Upper lobe of left lung (tissue), 6 donors: ENCODE measurements at regions not wholly inside any gene's neighbourhood (a gene's known extent, or its start where the extent isn't known, plus 50 kb on each side); places are given as distances from the start of the nearest gene placed in this dataset.

Source experiments
- ATAC-seq, 2 donors: fragments of 200-7000 bp; cut with Tn5 transposase; one replicate each; pipeline ENCODE4 v1.9.1; 2022; ENCODE audit warnings: mild to moderate bottlenecking in 2 of 2, moderate library complexity in 2 of 2; ENCODE audit not compliant: low FRiP score in 2 of 2
- DNase-seq, 2 donors: peaks; one replicate each; pipeline ENCODE4 v3.0.0-alpha.2; 2019 to 2020
- H3K27ac ChIP-seq, 4 donors: fragments of 200-600 bp; sonication (generic); one replicate each; pipeline ENCODE4 v1.5.1; 2016 to 2019
- H3K27me3 ChIP-seq, 4 donors: fragments of 200-600 bp; sonication (generic); one replicate each; pipeline ENCODE4 v1.5.1; 2017 to 2019
- H3K36me3 ChIP-seq, 4 donors: fragments of 200-600 bp; sonication (generic); one replicate each; pipeline ENCODE4 v1.5.1; 2016 to 2019
- H3K4me1 ChIP-seq, 4 donors: fragments of 200-600 bp; sonication (generic); one replicate each; pipeline ENCODE4 v1.5.1; 2018 to 2019
- H3K4me3 ChIP-seq, 4 donors: fragments of 200-600 bp; sonication (generic); one replicate each; pipeline ENCODE4 v1.5.1; 2017 to 2019; ENCODE audit warnings: mild to moderate bottlenecking in 2 of 4, moderate library complexity in 1 of 4
- H3K9me3 ChIP-seq, 4 donors: fragments of 200-600 bp; sonication (generic); one replicate each; pipeline ENCODE4 v1.5.1; 2018 to 2019
- CTCF ChIP-seq, 6 experiments: fragments of 450-650 bp in 4 of 6; fragments of 200-600 bp in 2 of 6; sonication (generic) in 2 of 6; IDR thresholded peaks; one replicate each; pipeline ENCODE4 v1.5.1; 2016 to 2019; ENCODE audit warnings: antibody characterized with exemption in 6 of 6
- EP300 ChIP-seq, 4 donors: sonication (generic); formaldehyde crosslinking; IDR thresholded peaks; one replicate each; pipeline ENCODE4 v1.5.1; 2017; ENCODE audit warnings: antibody characterized with exemption in 4 of 4, control low read depth in 2 of 4
- POLR2A ChIP-seq, 4 donors: fragments of 450-650 bp; IDR thresholded peaks; one replicate each; pipeline ENCODE4 v1.5.1; 2016 to 2017; ENCODE audit warnings: antibody characterized with exemption in 4 of 4, mild to moderate bottlenecking in 2 of 4
- POLR2AphosphoS5 ChIP-seq, 2 donors: sonication (generic); formaldehyde crosslinking; IDR thresholded peaks; one replicate each; pipeline ENCODE4 v1.5.1; 2017; ENCODE audit warnings: antibody characterized with exemption in 2 of 2
- WGBS, 2 donors: methylation state at CpG; one replicate each; pipeline ENCODE4 v1.1.5; 2017 to 2018; 5-methylcytosine and 5-hydroxymethylcytosine counted together
- donor health status: DM: no; HTN: no; CAD: no; lungs with moderate emphysema.
- donor health status: DM: no; HTN: yes; CAD: no; lungs with severe emphysema.

- H3K27me3 ChIP-seq: no peaks in the 10 kb centered on the region
- H3K4me1 ChIP-seq: no peaks in the 10 kb centered on the region
- ATAC-seq: no peak
- WGBS, 2 donors: 93 to 94% methylated on average over 3 of the region's 3 CpGs
- no peaks in the 10 kb centered on the region for H3K9me3 ChIP-seq
- H3K36me3 ChIP-seq: no peaks in the 10 kb centered on the region
- no peak overlapping the region for H3K4me3 ChIP-seq
- no peak for TF ChIP-seq CTCF (IDR thresholded peaks at IDR 0.05)
- TF ChIP-seq POLR2AphosphoS5 (IDR thresholded peaks at IDR 0.05): no peak
- no peak for TF ChIP-seq EP300 (IDR thresholded peaks at IDR 0.05)
- no peak for TF ChIP-seq POLR2A (IDR thresholded peaks at IDR 0.05)
- no peak for DNase-seq
- H3K27ac ChIP-seq: no peak overlapping the region
Measured at GRCh38 chr12:85693093-85693665, 143.0 kb downstream of the RASSF9 start.

GRCh38 chr12:85695097-85695715 is 141.0 kb downstream of the RASSF9 start:
- DNase-seq (no peak), ATAC-seq (no peak)
- Histone ChIP-seq H3K4me3 (no peak overlapping the region), H3K4me1 (no peaks in the 10 kb centered on the region), H3K27ac (no peak overlapping the region), H3K36me3 (no peaks in the 10 kb centered on the region), H3K9me3 (no peaks in the 10 kb centered on the region), H3K27me3 (no peaks in the 10 kb centered on the region)
- WGBS, 2 donors: 48 to 70% methylated on average over 4 of the region's 4 CpGs
- no peak for TF ChIP-seq POLR2AphosphoS5 (IDR thresholded peaks at IDR 0.05)
- TF ChIP-seq POLR2A (IDR thresholded peaks at IDR 0.05): no peak
- TF ChIP-seq EP300 (IDR thresholded peaks at IDR 0.05): no peak
- TF ChIP-seq CTCF (IDR thresholded peaks at IDR 0.05): no peak

- no peak for TF ChIP-seq CTCF (IDR thresholded peaks at IDR 0.05)
- no peak for TF ChIP-seq EP300 (IDR thresholded peaks at IDR 0.05)
- TF ChIP-seq POLR2AphosphoS5 (IDR thresholded peaks at IDR 0.05): no peak
- DNase-seq: no peak
- WGBS, 2 donors: 90% methylated on average over 2 of the region's 2 CpGs
- no peak for ATAC-seq
- Histone ChIP-seq H3K36me3 (no peaks in the 10 kb centered on the region), H3K4me1 (no peaks in the 10 kb centered on the region), H3K27ac (no peak overlapping the region), H3K4me3 (no peak overlapping the region), H3K9me3 (no peaks in the 10 kb centered on the region), H3K27me3 (no peaks in the 10 kb centered on the region)
Measured at GRCh38 chr12:85697003-85697402, 139.2 kb downstream of the RASSF9 start.

- no peak overlapping the region for H3K27ac ChIP-seq
- H3K4me1 ChIP-seq: no peaks in the 10 kb centered on the region
- DNase-seq (no peak), ATAC-seq (no peak)
- no peaks in the 10 kb centered on the region for H3K27me3 ChIP-seq
- no peak overlapping the region for H3K4me3 ChIP-seq
- TF ChIP-seq POLR2AphosphoS5 (IDR thresholded peaks at IDR 0.05) (no peak), POLR2A (IDR thresholded peaks at IDR 0.05) (no peak), EP300 (IDR thresholded peaks at IDR 0.05) (no peak), CTCF (IDR thresholded peaks at IDR 0.05) (no peak)
- no peaks in the 10 kb centered on the region for H3K9me3 ChIP-seq
- 51 to 56% methylated on average over 1 of the region's 1 CpG for WGBS, 2 donors
- no peaks in the 10 kb centered on the region for H3K36me3 ChIP-seq
Measured at GRCh38 chr12:85698937-85699336, 137.3 kb downstream of the RASSF9 start.

GRCh38 chr12:85708775-85709174 is 127.4 kb downstream of the RASSF9 start:
- TF ChIP-seq CTCF (IDR thresholded peaks at IDR 0.05): no peak
- TF ChIP-seq EP300 (IDR thresholded peaks at IDR 0.05): no peak
- TF ChIP-seq POLR2A (IDR thresholded peaks at IDR 0.05): no peak
- TF ChIP-seq POLR2AphosphoS5 (IDR thresholded peaks at IDR 0.05): no peak
- WGBS, 2 donors: 84 to 91% methylated on average over 11 of the region's 11 CpGs

More at GRCh38 chr12:85708775-85709174, 127.4 kb downstream of the RASSF9 start:
- H3K27me3 ChIP-seq: no peaks in the 10 kb centered on the region
- ATAC-seq (no peak), DNase-seq (no peak)
- no peaks in the 10 kb centered on the region for H3K9me3 ChIP-seq
- H3K27ac ChIP-seq: no peak overlapping the region
- H3K4me1 ChIP-seq: no peaks in the 10 kb centered on the region
- H3K36me3 ChIP-seq: no peaks in the 10 kb centered on the region
- H3K4me3 ChIP-seq: no peak overlapping the region
